ENCODE measurements at regions not wholly inside any gene's neighbourhood (a gene's known extent, or its start where the extent isn't known, plus 50 kb on each side); places are given as distances from the start of the nearest gene placed in this dataset.

DNA sequence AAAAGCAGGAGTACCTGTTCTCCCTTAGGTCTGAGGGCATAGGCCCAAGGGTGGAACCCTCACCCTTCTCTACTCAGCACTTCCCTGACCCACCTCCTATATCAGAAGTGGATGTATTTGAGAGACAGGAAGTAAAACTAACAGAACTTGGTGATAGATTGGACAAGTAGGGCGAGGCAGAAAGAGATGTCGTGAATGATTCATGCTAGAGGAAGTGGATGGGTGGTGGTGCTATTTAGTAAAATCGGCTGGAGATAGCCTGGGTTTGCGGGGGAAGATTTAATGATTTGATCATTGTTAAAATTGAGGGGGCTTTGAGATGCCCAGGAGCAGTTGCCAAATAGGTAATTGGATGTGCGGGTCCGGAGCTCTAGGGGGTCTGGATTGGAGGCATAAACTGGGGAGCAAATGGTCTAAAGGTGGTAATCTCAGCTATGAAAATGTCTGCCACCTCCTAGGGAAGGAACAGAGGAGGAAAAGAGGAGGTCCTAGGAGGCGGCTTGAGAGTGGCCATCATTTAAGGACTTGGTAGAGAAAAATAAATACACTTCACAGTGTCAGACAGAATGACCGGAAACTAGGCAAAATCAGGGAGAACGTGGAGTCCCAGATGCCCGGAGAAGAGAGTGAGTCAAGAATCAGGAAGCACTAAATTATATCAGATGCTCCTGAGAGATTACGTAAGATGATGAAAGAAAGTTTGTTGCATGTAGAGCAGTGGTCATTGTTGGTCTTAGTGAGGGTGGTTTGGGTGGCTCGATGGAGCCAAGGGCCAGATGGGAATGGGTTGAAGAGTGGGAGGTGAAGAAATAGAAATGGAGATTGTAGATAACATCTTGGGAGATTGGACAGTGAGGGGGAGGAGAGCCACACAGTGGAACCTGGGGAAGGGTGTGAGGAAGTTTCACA, 142.0 kb downstream of the CEP57L1 start:
- Histone ChIP-seq H2AK5ac (ENCODE audit: low read length, severe bottlenecking) (no peak overlapping the region), H3K9me3 (ENCODE audit: control insufficient read depth, low read length) (no peaks in the 10 kb centered on the region), H2AFZ (ENCODE audit: low read depth, low read length) (no peak overlapping the region), H4K8ac (ENCODE audit: low read length) (peak overlapping the region; percentile 96), H3K36me3 (ENCODE audit: control insufficient read depth in 1 of 2, insufficient read depth in 2 of 2, low read depth in 1 of 2, low read length in 2 of 2) (no peaks in the 10 kb centered on the region), H3K14ac (ENCODE audit: low read length in 2 of 2) (peak overlapping the region in 1 of 2 experiments; percentile 30), H3K4me3 (ENCODE audit: insufficient read depth in 1 of 2, low read depth in 1 of 2, low read length in 2 of 2) (peak overlapping the region in 1 of 2 experiments; percentile 36), H3K4ac (ENCODE audit: low read depth in 1 of 2, low read length in 2 of 2) (peak overlapping the region; percentile 29 to 48), H2BK15ac (ENCODE audit: low read depth, poor library complexity, severe bottlenecking) (peak overlapping the region; percentile 63), H3K18ac (ENCODE audit: low read depth in 1 of 2, low read length in 2 of 2) (peak overlapping the region; percentile 71 to 93), H2BK120ac (ENCODE audit: low read depth, low read length) (peak overlapping the region; percentile 74), H3K27ac (ENCODE audit: low read length, poor library complexity, severe bottlenecking) (no peak overlapping the region), H3K9ac (ENCODE audit: low read length) (no peak overlapping the region), H2BK12ac (ENCODE audit: low read length in 2 of 2) (peak overlapping the region; percentile 46 to 92), H3K23ac (ENCODE audit: low read length in 2 of 2) (no peak overlapping the region), H3K4me1 (ENCODE audit: control insufficient read depth, insufficient read depth, low read depth, low read length) (peaks cover 2% of the 10 kb centered on the region), H3K4me2 (ENCODE audit: low read length, poor library complexity, severe bottlenecking) (no peak overlapping the region), H3K79me1 (replicated peaks; ENCODE audit: low read length, poor library complexity, severe bottlenecking) (no peaks in the 10 kb centered on the region), H3K27me3 (ENCODE audit: control insufficient read depth in 1 of 2, insufficient read depth in 1 of 2, low read length in 2 of 2) (no peaks in the 10 kb centered on the region), H2BK5ac (ENCODE audit: low read depth, low read length, poor library complexity, severe bottlenecking) (no peak overlapping the region), H4K91ac (ENCODE audit: low read length) (peak overlapping the region; percentile 85)
- peak; percentile 65 for DNase-seq
- WGBS, result 42% methylated on average over 12 of the region's 12 CpGs

DNA sequence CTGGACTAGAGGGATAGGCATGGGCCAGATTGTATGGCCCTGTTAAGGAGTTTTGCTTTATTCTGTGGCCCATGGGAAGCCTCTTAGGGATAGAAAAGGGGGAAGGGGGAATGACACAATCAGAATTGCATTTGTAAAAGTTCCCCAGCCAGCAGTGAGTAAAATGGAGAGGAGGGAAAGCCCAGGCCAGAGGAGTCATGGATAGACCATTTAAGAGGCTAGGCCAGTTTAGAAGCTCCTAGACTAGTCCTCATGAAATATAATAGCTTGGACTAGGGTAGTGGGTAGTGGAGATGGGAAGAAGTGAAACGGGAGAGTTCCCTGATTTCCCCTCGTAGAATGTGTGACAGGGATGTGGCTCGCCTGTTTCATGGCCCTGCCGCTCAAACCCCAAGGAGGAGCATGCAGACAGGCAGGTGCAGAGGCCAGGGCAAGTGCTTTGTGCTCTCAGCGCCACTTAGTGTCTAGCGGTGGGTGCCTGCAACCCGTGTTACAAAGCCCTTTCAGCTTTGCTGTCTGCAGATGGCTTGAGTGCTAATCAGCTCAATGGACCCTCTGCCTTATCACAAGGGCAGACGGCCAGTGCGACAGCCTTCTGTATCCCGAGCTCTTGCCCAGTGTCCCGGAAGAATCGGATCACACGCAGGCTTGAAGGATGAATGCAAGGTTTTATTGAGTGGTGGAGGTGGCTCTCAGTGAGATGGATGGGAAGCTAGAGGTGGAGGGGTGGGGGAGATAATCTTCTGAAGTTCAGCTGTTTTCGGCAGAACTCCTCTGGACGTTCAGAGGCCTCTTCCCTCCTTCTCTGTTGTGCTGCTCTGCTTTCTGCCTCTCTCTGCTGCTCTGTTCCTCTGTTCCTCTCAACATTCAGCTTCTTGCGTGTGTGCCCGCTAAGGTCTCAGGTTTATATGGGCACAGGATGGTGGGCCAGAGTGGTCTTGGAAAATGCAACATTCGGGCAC, 141.1 kb downstream of the CEP57L1 start:
- Histone ChIP-seq H4K91ac (ENCODE audit: low read length) (peak overlapping the region; percentile 8), H2BK15ac (ENCODE audit: low read depth, poor library complexity, severe bottlenecking) (peak overlapping the region; percentile 34), H3K23ac (ENCODE audit: low read length in 2 of 2) (no peak overlapping the region), H3K4me2 (ENCODE audit: low read length, poor library complexity, severe bottlenecking) (no peak overlapping the region), H3K27me3 (ENCODE audit: control insufficient read depth in 1 of 2, insufficient read depth in 1 of 2, low read length in 2 of 2) (no peaks in the 10 kb centered on the region), H3K27ac (ENCODE audit: low read length, poor library complexity, severe bottlenecking) (no peak overlapping the region), H3K4me1 (ENCODE audit: control insufficient read depth, insufficient read depth, low read depth, low read length) (peaks cover 2% of the 10 kb centered on the region), H2AFZ (ENCODE audit: low read depth, low read length) (no peak overlapping the region), H3K9ac (ENCODE audit: low read length) (no peak overlapping the region), H3K14ac (ENCODE audit: low read length in 2 of 2) (peak overlapping the region in 1 of 2 experiments; percentile 57), H2BK120ac (ENCODE audit: low read depth, low read length) (no peak overlapping the region), H3K4ac (ENCODE audit: low read depth in 1 of 2, low read length in 2 of 2) (peak overlapping the region in 1 of 2 experiments; percentile 17), H3K4me3 (ENCODE audit: insufficient read depth in 1 of 2, low read depth in 1 of 2, low read length in 2 of 2) (peak overlapping the region in 1 of 2 experiments; percentile 36), H3K79me1 (replicated peaks; ENCODE audit: low read length, poor library complexity, severe bottlenecking) (no peaks in the 10 kb centered on the region), H2BK5ac (ENCODE audit: low read depth, low read length, poor library complexity, severe bottlenecking) (no peak overlapping the region), H2BK12ac (ENCODE audit: low read length in 2 of 2) (peak overlapping the region; percentile 46 to 92), H4K8ac (ENCODE audit: low read length) (peak overlapping the region; percentile 96), H3K36me3 (ENCODE audit: control insufficient read depth in 1 of 2, insufficient read depth in 2 of 2, low read depth in 1 of 2, low read length in 2 of 2) (no peaks in the 10 kb centered on the region), H2AK5ac (ENCODE audit: low read length, severe bottlenecking) (no peak overlapping the region), H3K18ac (ENCODE audit: low read depth in 1 of 2, low read length in 2 of 2) (peak overlapping the region; percentile 31 to 93), H3K9me3 (ENCODE audit: control insufficient read depth, low read length) (no peaks in the 10 kb centered on the region)
- 64% methylated on average over 14 of the region's 18 CpGs for WGBS
- DNase-seq, result no peak

DNA sequence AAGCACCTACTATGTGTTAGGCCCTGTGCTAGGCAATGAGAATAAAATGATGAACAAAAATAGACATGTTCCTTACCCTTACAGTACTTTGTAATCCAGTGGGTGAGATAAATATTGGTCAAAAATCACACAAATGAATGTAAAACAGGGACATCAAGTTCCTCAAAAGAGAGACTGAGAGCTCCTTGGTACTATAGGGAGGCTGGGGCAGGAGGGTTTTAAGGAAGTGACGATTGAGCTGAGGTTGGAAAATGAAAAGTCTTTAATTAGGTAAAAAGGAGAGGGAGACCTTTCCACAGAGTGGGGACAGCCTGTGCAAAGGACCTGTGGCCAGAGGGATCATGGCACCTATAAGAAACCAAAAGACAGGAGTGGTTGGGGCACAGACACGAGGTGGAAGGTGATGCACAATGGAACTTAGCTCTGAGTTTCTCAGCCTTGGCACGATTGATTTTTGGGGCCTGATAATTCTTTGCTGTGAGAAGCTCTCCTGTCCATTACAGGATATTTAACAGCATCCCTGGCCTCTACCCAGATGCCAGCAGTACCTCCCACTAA, 140.3 kb downstream of the CEP57L1 start:
- Histone ChIP-seq H2BK5ac (ENCODE audit: low read depth, low read length, poor library complexity, severe bottlenecking) (no peak overlapping the region), H4K8ac (ENCODE audit: low read length) (no peak overlapping the region), H3K14ac (ENCODE audit: low read length in 2 of 2) (no peak overlapping the region), H2AFZ (ENCODE audit: low read depth, low read length) (no peak overlapping the region), H3K36me3 (ENCODE audit: control insufficient read depth in 1 of 2, insufficient read depth in 2 of 2, low read depth in 1 of 2, low read length in 2 of 2) (no peaks in the 10 kb centered on the region), H2BK12ac (ENCODE audit: low read length in 2 of 2) (no peak overlapping the region), H3K4me2 (ENCODE audit: low read length, poor library complexity, severe bottlenecking) (no peak overlapping the region), H3K4me1 (ENCODE audit: control insufficient read depth, insufficient read depth, low read depth, low read length) (peaks cover 2% of the 10 kb centered on the region), H2AK5ac (ENCODE audit: low read length, severe bottlenecking) (no peak overlapping the region), H3K27me3 (ENCODE audit: control insufficient read depth in 1 of 2, insufficient read depth in 1 of 2, low read length in 2 of 2) (no peaks in the 10 kb centered on the region), H4K91ac (ENCODE audit: low read length) (no peak overlapping the region), H2BK120ac (ENCODE audit: low read depth, low read length) (no peak overlapping the region), H3K9me3 (ENCODE audit: control insufficient read depth, low read length) (no peaks in the 10 kb centered on the region), H3K23ac (ENCODE audit: low read length in 2 of 2) (no peak overlapping the region), H3K79me1 (replicated peaks; ENCODE audit: low read length, poor library complexity, severe bottlenecking) (no peaks in the 10 kb centered on the region), H2BK15ac (ENCODE audit: low read depth, poor library complexity, severe bottlenecking) (no peak overlapping the region), H3K4me3 (ENCODE audit: insufficient read depth in 1 of 2, low read depth in 1 of 2, low read length in 2 of 2) (no peak overlapping the region), H3K27ac (ENCODE audit: low read length, poor library complexity, severe bottlenecking) (no peak overlapping the region), H3K4ac (ENCODE audit: low read depth in 1 of 2, low read length in 2 of 2) (no peak overlapping the region), H3K18ac (ENCODE audit: low read depth in 1 of 2, low read length in 2 of 2) (no peak overlapping the region), H3K9ac (ENCODE audit: low read length) (no peak overlapping the region)
- DNase-seq, result no peak
- 88% methylated on average over 3 of the region's 3 CpGs for WGBS
